ENCODE measurements at regions not wholly inside any gene's neighbourhood (a gene's known extent, or its start where the extent isn't known, plus 50 kb on each side); places are given as distances from the start of the nearest gene placed in this dataset.

GRCh38 chr2:71961289-71962027 lies 186.2 kb downstream of the CYP26B1 start:
- TF ChIP-seq, protein P1, sequence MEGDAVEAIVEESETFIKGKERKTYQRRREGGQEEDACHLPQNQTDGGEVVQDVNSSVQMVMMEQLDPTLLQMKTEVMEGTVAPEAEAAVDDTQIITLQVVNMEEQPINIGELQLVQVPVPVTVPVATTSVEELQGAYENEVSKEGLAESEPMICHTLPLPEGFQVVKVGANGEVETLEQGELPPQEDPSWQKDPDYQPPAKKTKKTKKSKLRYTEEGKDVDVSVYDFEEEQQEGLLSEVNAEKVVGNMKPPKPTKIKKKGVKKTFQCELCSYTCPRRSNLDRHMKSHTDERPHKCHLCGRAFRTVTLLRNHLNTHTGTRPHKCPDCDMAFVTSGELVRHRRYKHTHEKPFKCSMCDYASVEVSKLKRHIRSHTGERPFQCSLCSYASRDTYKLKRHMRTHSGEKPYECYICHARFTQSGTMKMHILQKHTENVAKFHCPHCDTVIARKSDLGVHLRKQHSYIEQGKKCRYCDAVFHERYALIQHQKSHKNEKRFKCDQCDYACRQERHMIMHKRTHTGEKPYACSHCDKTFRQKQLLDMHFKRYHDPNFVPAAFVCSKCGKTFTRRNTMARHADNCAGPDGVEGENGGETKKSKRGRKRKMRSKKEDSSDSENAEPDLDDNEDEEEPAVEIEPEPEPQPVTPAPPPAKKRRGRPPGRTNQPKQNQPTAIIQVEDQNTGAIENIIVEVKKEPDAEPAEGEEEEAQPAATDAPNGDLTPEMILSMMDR (IDR thresholded peaks at IDR 0.05) = no peak
- no peak for TF ChIP-seq POLR2A (IDR thresholded peaks at IDR 0.05)
